Cerebellar cortex (tissue), 1 donor: ENCODE measurements at regions not wholly inside any gene's neighbourhood (a gene's known extent, or its start where the extent isn't known, plus 50 kb on each side); places are given as distances from the start of the nearest gene placed in this dataset.

Experiments
- DNase-seq: peaks from one replicate; pipeline ENCODE4 v3.0.0-alpha.2; 2015; ENCODE audit warnings: low spot score

- DNase-seq = peak; percentile 49
Measured at GRCh38 chr22:46054091-46055073, 77.4 kb upstream of the WNT7B start.

DNA sequence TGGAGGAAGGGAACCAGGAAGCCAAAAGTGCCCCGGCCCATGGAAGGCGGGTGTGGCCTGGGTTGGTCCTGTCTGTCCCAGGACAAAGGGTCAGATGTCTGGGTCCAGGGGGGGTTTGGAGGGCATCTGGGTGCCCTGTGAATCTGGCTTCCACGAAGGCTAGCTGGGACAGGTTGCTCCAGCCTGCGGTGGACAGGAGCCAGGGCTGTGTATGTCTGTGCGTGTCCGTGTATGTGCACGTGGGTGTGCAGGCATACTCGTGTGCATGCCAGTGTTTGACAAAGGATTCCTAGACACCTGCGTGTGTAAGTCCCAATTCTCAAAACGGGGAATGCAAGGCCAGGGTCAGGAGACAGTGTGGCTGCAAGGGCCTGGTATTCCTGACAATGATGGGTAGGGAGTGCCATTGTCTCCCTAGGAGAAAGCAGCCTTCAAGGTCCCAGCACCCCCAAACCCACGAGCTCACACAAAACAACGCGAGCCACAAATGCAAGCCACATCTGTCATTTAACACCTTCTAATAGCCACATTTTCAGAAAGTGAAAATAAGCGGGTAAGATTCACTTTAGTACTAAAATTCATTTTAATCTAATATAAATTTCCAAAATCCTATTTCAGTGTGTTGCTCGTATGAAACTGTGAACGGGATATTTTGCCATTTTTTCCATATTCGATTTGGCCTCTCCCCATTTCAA is 78.4 kb upstream of the WNT7B start:
- DNase-seq = peak; percentile 62

DNA sequence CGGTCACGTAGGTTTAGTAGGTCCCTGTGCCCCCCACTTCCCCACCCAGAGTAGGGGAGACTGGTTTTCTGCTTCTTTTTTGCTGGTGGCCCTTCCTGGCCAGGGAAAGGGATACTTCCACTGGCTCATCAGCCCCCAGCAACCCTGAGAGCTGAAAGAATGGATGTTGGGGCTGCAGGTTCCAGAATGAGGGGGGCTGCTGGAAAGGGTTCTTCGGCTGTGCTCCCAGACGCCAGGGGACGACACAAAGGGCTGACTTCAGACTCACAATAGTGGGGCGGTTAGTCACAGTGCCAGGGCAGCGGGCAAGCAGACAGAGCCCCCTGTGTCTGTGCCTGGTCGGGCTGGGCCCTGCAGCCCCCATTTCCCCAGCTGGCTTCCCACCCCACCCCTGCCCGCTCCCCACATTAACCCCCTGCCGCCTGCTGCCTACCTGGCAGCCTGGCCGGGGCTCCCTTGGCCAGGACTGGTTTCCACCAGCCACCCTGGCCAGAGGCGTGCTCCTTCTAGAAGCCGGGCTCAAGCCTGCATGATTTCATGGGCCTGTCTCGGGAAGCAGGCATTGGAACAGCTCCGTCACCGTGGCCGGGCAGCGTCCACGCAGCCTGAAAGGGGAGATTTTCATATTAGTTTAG is 79.1 kb upstream of the WNT7B start:
- peak; percentile 67 for DNase-seq

DNA sequence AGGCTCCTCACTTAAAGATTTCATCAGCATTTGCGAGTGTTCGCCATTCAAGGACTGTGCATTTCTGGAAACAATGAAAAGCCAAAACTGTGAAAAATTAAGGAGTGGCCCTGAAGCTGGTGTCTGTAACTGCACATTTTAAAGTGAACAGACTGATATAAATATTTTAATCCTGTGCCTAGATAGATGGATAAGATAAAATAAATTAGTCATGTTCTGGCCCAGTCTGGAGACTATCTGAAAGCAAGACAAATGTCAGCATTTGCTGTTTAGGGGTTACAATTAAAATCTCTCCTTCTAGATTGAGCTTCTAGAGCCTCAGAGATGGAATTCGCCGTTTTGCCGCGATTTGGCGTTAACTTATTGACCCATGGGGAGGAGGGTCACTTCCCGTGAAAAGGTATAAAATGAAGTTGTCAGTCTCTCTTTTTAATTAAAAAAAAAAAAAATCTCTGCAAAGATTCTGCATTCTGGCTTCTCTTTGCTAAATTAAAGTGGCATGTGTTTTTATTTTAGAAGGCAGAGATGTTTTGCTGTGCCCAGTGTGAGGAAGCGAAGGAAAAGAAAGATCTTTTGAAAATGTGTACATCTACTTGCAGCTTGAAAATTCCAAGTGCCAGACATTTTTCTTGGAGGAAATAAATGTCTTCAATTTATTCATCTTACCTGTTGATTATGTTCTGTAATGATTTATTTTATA is 79.7 kb upstream of the WNT7B start:
- DNase-seq = no peak

- no peak for DNase-seq
Measured at GRCh38 chr22:46057246-46058090, 80.5 kb upstream of the WNT7B start.

- no peak for DNase-seq
Measured at GRCh38 chr22:46058091-46058420, 81.1 kb upstream of the WNT7B start.

DNA sequence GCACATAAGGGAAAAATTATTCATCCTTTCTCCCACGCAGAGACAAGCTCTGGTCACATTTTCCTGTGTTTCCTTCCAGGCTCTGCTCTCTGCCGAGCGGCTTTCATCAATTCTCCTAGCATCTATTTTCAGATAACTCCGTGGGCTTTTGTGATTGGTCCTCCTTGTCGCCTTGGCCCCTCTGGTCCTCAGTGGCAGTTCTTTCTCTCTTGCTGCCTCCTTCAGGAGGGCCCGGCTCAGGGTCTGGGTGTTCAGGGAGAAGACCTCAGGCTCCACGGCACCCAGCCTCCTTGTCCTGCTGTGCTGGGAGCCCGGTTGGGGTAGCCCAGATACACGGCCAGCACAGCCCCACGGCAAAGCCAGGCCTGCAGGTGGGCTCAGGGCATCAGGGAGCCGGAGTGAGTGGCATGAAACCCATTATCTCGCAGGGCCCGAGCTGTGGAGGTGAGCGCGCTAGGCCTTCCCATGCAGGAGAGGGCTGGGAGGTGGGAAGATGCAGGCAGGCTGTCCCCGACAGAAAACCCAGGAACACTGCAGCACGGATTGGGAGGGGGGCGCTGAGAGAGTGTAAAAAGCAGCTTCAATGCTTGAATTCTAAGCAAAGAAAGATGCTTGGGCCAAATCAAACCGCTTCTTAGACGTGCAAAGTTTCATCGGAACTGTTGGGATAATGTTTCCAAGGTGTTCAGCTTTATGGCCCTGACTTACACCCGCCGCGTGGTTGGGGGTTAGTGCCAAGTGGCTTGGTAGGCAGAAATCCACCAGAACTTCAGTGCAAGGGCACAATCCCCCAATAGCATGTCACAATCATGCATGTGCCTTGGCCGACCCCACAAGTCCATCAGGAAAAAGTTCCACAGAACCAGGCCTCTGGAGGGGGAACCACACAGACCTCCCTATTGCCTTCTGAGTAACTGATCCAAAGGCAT is 81.9 kb upstream of the WNT7B start:
- no peak for DNase-seq

GRCh38 chr22:46060292-46061123 is 83.5 kb upstream of the WNT7B start:
- DNase-seq = no peak

- no peak for DNase-seq
Measured at GRCh38 chr22:46061124-46061500, 84.2 kb upstream of the WNT7B start.

- DNase-seq = no peak
Measured at GRCh38 chr22:46061501-46062231, 84.7 kb upstream of the WNT7B start.

- DNase-seq = peak; percentile 33
Measured at GRCh38 chr22:46062232-46062615, 85.3 kb upstream of the WNT7B start.

- DNase-seq = no peak
Measured at GRCh38 chr22:46062971-46063631, 86.1 kb upstream of the WNT7B start.

DNA sequence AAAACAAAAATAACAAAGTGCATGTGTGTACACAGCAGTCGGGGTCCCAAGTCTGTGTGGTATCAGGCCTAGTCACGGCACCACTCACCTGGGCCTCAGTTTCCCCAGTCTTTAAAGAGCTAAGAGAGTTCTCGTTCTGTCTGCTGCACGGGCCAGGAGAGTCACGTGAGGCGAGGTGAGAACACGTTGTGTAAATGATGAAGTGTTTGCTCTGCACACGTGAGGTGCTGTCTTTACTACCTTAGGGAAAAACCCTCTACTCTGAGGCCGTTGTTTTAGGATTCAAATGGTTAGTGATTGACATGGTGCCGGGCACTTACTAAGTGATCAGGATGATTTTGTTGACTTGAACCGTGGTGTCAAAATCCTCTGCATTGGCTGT is 86.5 kb upstream of the PPARA start:
- DNase-seq = no peak

DNA sequence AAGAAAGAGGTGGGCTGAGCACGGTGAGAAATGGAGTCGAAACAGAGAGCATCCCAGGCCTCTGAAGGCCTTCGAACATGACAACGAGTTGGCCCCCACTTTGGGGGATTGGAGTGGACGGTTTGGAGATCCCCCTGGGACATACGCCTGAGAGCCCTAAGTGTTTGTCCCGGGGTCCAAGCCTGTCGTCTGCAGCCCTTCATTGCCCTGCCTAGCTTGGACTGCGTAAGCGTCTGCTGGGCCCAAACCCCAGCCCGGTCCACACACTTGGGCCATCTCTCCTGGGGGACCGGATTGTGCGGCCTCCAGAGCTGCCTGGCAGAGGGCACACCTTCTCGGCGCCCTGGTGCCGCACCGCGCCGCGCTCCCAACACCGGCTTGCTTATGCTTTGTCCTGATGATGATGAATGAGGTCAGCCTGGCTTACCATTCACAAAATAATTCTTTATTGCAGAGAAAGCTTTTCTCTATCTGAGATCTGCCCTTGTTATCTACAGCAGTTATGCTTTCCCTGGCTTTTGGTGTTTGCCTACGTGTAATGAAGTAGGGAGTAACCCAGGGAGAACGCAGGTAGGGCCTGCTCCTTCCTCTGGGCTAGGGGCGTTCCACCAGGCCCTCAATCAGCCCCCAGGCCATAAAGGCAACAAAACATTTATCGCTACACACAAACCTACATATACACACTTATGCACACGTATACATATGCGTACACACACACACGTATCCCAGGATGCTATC is 85.9 kb upstream of the PPARA start:
- DNase-seq = no peak

DNA sequence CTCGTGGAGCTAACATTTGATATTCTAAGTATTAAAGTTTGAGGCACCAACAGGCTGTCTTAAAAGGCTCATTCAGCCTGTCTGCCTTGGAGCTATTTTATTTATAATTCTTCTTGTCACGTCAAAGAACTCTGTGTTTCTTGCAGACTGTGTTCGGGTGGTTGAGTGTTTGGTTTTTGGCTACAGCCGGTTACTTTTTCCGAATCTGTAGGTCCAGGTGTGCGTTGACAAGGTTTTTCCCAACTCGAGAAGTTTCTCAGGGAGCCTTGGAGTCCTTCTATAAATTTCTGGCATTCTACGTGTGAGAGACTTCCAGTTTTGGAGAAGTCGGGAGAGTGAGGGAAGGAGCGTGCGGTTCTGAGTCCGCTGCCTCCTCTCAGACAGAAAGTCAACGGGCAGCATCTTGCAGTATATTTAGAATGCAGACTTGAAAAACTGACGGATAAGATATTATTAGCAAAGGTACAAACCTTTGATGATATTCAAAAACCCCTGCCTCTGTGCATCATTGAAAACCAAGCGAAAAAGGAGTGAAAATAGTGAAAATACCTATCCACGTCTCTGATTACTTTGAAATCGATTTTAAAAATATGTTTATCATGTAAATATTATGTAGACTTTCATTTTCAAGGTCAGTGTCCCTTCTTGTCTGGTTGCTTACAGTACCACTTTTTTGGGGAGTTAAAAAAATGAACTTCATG is 85.2 kb upstream of the PPARA start:
- DNase-seq = no peak

DNA sequence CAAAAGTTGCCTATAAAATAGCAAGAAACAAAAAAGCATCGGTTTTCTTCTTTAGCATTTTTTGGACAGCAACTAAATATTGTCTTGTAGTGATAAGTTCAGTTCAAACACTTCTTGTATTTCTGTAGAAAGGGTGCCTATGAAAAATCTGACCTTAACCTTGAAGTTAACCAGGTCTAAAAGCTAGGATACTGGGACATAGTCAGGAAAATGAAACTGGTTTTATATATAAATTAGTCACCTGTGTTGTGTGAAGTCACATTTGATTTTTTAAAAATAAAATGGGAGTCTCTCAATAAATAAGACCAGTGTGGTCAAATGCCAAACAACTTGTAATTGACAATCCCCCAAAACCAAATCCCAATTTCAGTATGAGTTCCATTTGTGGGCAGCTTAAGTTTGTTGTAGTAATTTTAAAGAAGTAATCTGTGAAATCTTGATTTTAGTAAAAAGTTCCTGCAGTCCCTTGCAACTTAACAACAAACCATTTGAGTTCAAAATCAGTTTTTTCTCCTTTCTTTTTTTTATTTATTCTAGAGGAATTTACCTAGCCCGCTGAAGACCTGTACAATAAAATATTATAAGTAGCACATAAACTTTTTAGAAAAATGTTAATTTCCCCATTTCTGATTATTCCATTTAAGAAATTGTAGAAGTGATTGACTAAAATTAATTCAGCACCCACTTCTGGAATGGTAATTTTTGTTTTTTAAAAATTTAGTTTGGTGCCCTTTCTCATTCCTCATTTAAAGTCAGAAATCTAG is 84.5 kb upstream of the PPARA start:
- no peak for DNase-seq
